ENCODE measurements at regions not wholly inside any gene's neighbourhood (a gene's known extent, or its start where the extent isn't known, plus 50 kb on each side); places are given as distances from the start of the nearest gene placed in this dataset.
"Not testable (repeated sequence)": the region's sequence is repeated elsewhere in the genome, so short reads cannot be mapped to it uniquely, and the experiment has no call there.

GRCh38 chrX:40984962-40985361 lies 100.3 kb upstream of the USP9X start:
- ChIA-PET POLR2A (no interaction called here), CTCF (no interaction called here)
- Mint-ChIP-seq H3K4me1 (peaks cover 12% of the 10 kb centered on the region), H3K27me3 (ENCODE audit: low read depth) (no peaks in the 10 kb centered on the region), H3K4me3 (no peak overlapping the region), H3K27ac (no peak overlapping the region), H3K36me3 (no peaks in the 10 kb centered on the region), H3K9me3 (peaks cover 7% of the 10 kb centered on the region)
- ATAC-seq (no peak), DNase-seq (ENCODE audit: low spot score) (no peak)
- TF ChIP-seq, protein P1, sequence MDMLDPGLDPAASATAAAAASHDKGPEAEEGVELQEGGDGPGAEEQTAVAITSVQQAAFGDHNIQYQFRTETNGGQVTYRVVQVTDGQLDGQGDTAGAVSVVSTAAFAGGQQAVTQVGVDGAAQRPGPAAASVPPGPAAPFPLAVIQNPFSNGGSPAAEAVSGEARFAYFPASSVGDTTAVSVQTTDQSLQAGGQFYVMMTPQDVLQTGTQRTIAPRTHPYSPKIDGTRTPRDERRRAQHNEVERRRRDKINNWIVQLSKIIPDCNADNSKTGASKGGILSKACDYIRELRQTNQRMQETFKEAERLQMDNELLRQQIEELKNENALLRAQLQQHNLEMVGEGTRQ (CRISPR knock-in tag; IDR thresholded peaks at IDR 0.05) = no peak
- TF ChIP-seq NR1H2 (CRISPR knock-in tag; IDR thresholded peaks at IDR 0.05) (no peak), PRRX2 (CRISPR knock-in tag; IDR thresholded peaks at IDR 0.05) (no peak), FOXP1 (CRISPR knock-in tag; IDR thresholded peaks at IDR 0.05; ENCODE audit: borderline replicate concordance) (no peak), HMGXB4 (CRISPR knock-in tag; IDR thresholded peaks at IDR 0.05) (no peak)
- TF ChIP-seq, protein P2, sequence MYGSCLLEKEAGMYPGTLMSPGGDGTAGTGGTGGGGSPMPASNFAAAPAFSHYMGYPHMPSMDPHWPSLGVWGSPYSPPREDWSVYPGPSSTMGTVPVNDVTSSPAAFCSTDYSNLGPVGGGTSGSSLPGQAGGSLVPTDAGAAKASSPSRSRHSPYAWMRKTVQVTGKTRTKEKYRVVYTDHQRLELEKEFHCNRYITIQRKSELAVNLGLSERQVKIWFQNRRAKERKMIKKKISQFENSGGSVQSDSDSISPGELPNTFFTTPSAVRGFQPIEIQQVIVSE (CRISPR knock-in tag; IDR thresholded peaks at IDR 0.05; ENCODE audit: borderline replicate concordance) = no peak

GRCh38 chrX:40987413-40987812 lies 97.8 kb upstream of the USP9X start:
- Mint-ChIP-seq H3K4me1 (peaks cover 13% of the 10 kb centered on the region), H3K27ac (peak overlapping the region; percentile 6), H3K4me3 (no peak overlapping the region), H3K36me3 (no peaks in the 10 kb centered on the region), H3K9me3 (peaks cover 7% of the 10 kb centered on the region), H3K27me3 (ENCODE audit: low read depth) (no peaks in the 10 kb centered on the region)
- ChIA-PET CTCF (no interaction called here), POLR2A (no interaction called here)
- TF ChIP-seq, protein P3, sequence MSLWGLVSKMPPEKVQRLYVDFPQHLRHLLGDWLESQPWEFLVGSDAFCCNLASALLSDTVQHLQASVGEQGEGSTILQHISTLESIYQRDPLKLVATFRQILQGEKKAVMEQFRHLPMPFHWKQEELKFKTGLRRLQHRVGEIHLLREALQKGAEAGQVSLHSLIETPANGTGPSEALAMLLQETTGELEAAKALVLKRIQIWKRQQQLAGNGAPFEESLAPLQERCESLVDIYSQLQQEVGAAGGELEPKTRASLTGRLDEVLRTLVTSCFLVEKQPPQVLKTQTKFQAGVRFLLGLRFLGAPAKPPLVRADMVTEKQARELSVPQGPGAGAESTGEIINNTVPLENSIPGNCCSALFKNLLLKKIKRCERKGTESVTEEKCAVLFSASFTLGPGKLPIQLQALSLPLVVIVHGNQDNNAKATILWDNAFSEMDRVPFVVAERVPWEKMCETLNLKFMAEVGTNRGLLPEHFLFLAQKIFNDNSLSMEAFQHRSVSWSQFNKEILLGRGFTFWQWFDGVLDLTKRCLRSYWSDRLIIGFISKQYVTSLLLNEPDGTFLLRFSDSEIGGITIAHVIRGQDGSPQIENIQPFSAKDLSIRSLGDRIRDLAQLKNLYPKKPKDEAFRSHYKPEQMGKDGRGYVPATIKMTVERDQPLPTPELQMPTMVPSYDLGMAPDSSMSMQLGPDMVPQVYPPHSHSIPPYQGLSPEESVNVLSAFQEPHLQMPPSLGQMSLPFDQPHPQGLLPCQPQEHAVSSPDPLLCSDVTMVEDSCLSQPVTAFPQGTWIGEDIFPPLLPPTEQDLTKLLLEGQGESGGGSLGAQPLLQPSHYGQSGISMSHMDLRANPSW (CRISPR knock-in tag; conservative IDR thresholded peaks at IDR 0.05; ENCODE audit: low read depth) = no peak
- TF ChIP-seq, protein P4, sequence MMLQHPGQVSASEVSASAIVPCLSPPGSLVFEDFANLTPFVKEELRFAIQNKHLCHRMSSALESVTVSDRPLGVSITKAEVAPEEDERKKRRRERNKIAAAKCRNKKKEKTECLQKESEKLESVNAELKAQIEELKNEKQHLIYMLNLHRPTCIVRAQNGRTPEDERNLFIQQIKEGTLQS (CRISPR knock-in tag; conservative IDR thresholded peaks at IDR 0.05) = no peak
- TF ChIP-seq HMGXB4 (CRISPR knock-in tag; IDR thresholded peaks at IDR 0.05) (no peak), IRF2 (CRISPR knock-in tag; IDR thresholded peaks at IDR 0.05; ENCODE audit: borderline replicate concordance, low read depth) (no peak)
- no peak for DNase-seq (ENCODE audit: low spot score)
- ATAC-seq = peak; percentile 46; the same call in 1 of the 2 replicates

DNA sequence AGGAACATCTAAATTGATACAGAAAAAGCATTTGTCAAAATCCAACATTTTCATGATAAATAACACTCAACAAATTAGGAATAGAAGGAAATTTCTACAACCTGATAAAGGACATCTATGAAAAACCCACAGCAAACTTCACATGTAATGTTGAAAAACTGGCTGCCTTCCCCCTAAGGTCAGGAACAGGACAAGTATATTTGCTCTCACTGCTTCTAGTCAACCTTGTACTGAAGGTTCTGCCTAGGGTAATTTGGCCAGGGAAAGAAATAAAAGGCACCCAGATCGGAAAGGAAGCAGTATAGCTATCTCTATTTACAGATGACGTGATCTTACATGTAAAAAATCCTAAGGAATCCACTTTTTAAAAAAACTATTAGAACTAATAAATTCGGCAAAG lies 97.1 kb upstream of the USP9X start:
- DNase-seq (ENCODE audit: low spot score) = no peak
- Mint-ChIP-seq H3K27me3 (ENCODE audit: low read depth) (no peaks in the 10 kb centered on the region), H3K27ac (no peak overlapping the region), H3K36me3 (no peaks in the 10 kb centered on the region), H3K4me1 (peaks cover 13% of the 10 kb centered on the region), H3K9me3 (peaks cover 7% of the 10 kb centered on the region), H3K4me3 (no peak overlapping the region)
- CTCF ChIA-PET = no interaction called here
- TF ChIP-seq FOXK1 (CRISPR knock-in tag; IDR thresholded peaks at IDR 0.05) (no peak), ZBTB21 (CRISPR knock-in tag; IDR thresholded peaks at IDR 0.05; ENCODE audit: borderline replicate concordance) (no peak), TEAD1 (CRISPR knock-in tag; IDR thresholded peaks at IDR 0.05) (no peak), CREM (CRISPR knock-in tag; IDR thresholded peaks at IDR 0.05) (no peak), ZNF138 (CRISPR knock-in tag; conservative IDR thresholded peaks at IDR 0.05) (no peak), CBFB (CRISPR knock-in tag; IDR thresholded peaks at IDR 0.05; ENCODE audit: low read depth) (no peak), ZNF423 (CRISPR knock-in tag; IDR thresholded peaks at IDR 0.05) (no peak), E2F5 (CRISPR knock-in tag; IDR thresholded peaks at IDR 0.05) (no peak), RELA (CRISPR knock-in tag; IDR thresholded peaks at IDR 0.05; ENCODE audit: borderline replicate concordance) (no peak), NFYB (CRISPR knock-in tag; conservative IDR thresholded peaks at IDR 0.05; ENCODE audit: low read depth) (no peak)
- TF ChIP-seq, protein P5, sequence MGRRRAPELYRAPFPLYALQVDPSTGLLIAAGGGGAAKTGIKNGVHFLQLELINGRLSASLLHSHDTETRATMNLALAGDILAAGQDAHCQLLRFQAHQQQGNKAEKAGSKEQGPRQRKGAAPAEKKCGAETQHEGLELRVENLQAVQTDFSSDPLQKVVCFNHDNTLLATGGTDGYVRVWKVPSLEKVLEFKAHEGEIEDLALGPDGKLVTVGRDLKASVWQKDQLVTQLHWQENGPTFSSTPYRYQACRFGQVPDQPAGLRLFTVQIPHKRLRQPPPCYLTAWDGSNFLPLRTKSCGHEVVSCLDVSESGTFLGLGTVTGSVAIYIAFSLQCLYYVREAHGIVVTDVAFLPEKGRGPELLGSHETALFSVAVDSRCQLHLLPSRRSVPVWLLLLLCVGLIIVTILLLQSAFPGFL (CRISPR knock-in tag; IDR thresholded peaks at IDR 0.05; ENCODE audit: borderline replicate concordance) = no peak
- POLR2A ChIA-PET = no interaction called here
- no peak for ATAC-seq

GRCh38 chrX:40993395-40993794 lies 91.8 kb upstream of the USP9X start:
- H3K27me3 Mint-ChIP-seq (ENCODE audit: low read depth); ATAC-seq; CTCF ChIA-PET; POLR2A ChIA-PET; H3K4me3 Mint-ChIP-seq; DNase-seq (ENCODE audit: low spot score); H3K27ac Mint-ChIP-seq; H3K36me3 Mint-ChIP-seq: not testable (repeated sequence)
- peaks cover 14% of the 10 kb centered on the region for H3K9me3 Mint-ChIP-seq
- H3K4me1 Mint-ChIP-seq = peaks cover 16% of the 10 kb centered on the region
